Suprapubic skin (tissue), 4 donors: ENCODE measurements at regions not wholly inside any gene's neighbourhood (a gene's known extent, or its start where the extent isn't known, plus 50 kb on each side); places are given as distances from the start of the nearest gene placed in this dataset.
"Not testable (repeated sequence)": the region's sequence is repeated elsewhere in the genome, so short reads cannot be mapped to it uniquely, and the experiment has no call there.

ENCODE experiments used
- CTCF ChIP-seq, 2 donors: fragments of 200-600 bp in 1 of 2; fragments of 450-650 bp in 1 of 2; sonication (generic) in 1 of 2; IDR thresholded peaks; one replicate each; pipeline ENCODE4 v1.5.1; 2016 to 2019; ENCODE audit warnings: antibody characterized with exemption in 2 of 2, mild to moderate bottlenecking in 1 of 2, moderate library complexity in 1 of 2
- EP300 ChIP-seq: sonication (generic); formaldehyde crosslinking; IDR thresholded peaks from one replicate; pipeline ENCODE4 v1.6.1; 2017; ENCODE audit warnings: antibody characterized with exemption
- POLR2A ChIP-seq, 2 donors: fragments of 450-650 bp; IDR thresholded peaks; one replicate each; pipeline ENCODE4 v1.6.1; 2017; ENCODE audit warnings: antibody characterized with exemption in 2 of 2, mild to moderate bottlenecking in 2 of 2, moderate library complexity in 2 of 2
- POLR2AphosphoS5 ChIP-seq, 3 donors: sonication (generic); formaldehyde crosslinking; IDR thresholded peaks; one replicate each; pipeline ENCODE4 v1.6.1; 2017; ENCODE audit warnings: antibody characterized with exemption in 3 of 3

- not testable (repeated sequence) for TF ChIP-seq CTCF (IDR thresholded peaks at IDR 0.05); POLR2AphosphoS5 (IDR thresholded peaks at IDR 0.05); POLR2A (IDR thresholded peaks at IDR 0.05); EP300
Observed at GRCh38 chr20:51927970-51928369, 125.6 kb upstream of the SALL4 start.
